Fibroblast of lung (primary cell): ENCODE measurements at regions not wholly inside any gene's neighbourhood (a gene's known extent, or its start where the extent isn't known, plus 50 kb on each side); places are given as distances from the start of the nearest gene placed in this dataset.

Experiments
- DNase-seq, 2 donors: peaks; one replicate each; pipeline versions ENCODE4 v3.0.0 to v3.0.0-alpha.2; 2010; ENCODE audit warnings: low read depth in 2 of 2
- H2AFZ ChIP-seq: 2 replicates; pipeline ENCODE4 v1.5.1; 2012; ENCODE audit warnings: low read length, control low read depth, inconsistent platforms
- H3K27ac ChIP-seq: 2 replicates; pipeline ENCODE4 v1.5.1; 2011; ENCODE audit warnings: low read length, control low read depth; ENCODE audit not compliant: insufficient read depth
- H3K27me3 ChIP-seq: 2 replicates; pipeline ENCODE4 v1.5.1; 2011; ENCODE audit warnings: mild to moderate bottlenecking, low read length; ENCODE audit not compliant: control insufficient read depth, insufficient read depth
- H3K36me3 ChIP-seq: 2 replicates; pipeline ENCODE4 v1.5.1; 2011; ENCODE audit warnings: low read length; ENCODE audit not compliant: control insufficient read depth, insufficient read depth
- H3K4me1 ChIP-seq: 2 replicates; pipeline ENCODE4 v1.5.1; 2011; ENCODE audit warnings: low read length; ENCODE audit not compliant: control insufficient read depth, insufficient read depth; ENCODE audit errors: extremely low read depth
- H3K4me2 ChIP-seq: 2 replicates; pipeline ENCODE4 v1.5.1; 2011; ENCODE audit warnings: low read length, control low read depth; ENCODE audit not compliant: insufficient read depth; ENCODE audit errors: extremely low read depth
- H3K4me3 ChIP-seq, 4 experiments: fragments of 200-600 bp in 1 of 4; sonication (generic) in 1 of 4; replicated peaks in 1 of 4; 2 replicates each; pipeline ENCODE4 v1.5.1; 2011 to 2016; ENCODE audit warnings: low read length in 4 of 4, low read depth in 3 of 4, mild to moderate bottlenecking in 3 of 4, control low read depth in 2 of 4, inconsistent platforms in 1 of 4, mixed read lengths in 1 of 4; ENCODE audit not compliant: insufficient read depth in 1 of 4; ENCODE audit errors: control extremely low read depth in 1 of 4
- H3K79me2 ChIP-seq: 2 replicates; pipeline ENCODE4 v1.5.1; 2012; ENCODE audit warnings: mild to moderate bottlenecking, low read length, inconsistent platforms; ENCODE audit not compliant: control insufficient read depth, insufficient read depth
- H3K9ac ChIP-seq: 2 replicates; pipeline ENCODE4 v1.5.1; 2011; ENCODE audit warnings: mild to moderate bottlenecking, low read length, control low read depth; ENCODE audit not compliant: insufficient read depth
- H3K9me3 ChIP-seq: 2 replicates; pipeline ENCODE4 v1.5.1; 2012; ENCODE audit warnings: low read depth, low read length; ENCODE audit not compliant: control insufficient read depth, insufficient read depth
- H4K20me1 ChIP-seq: 2 replicates; pipeline ENCODE4 v1.5.1; 2011; ENCODE audit warnings: low read length; ENCODE audit not compliant: control insufficient read depth, insufficient read depth; ENCODE audit errors: extremely low read depth
- CTCF ChIP-seq, 2 donors: IDR thresholded peaks in 1 of 2; conservative IDR thresholded peaks in 1 of 2; 1 replicate in 1 of 2; 2 replicates in 1 of 2; pipeline ENCODE4 v1.5.1; 2011 to 2012; ENCODE audit warnings: low read length in 2 of 2, control low read depth in 1 of 2, inconsistent platforms in 1 of 2, low read depth in 1 of 2, mild to moderate bottlenecking in 1 of 2
- EZH2 ChIP-seq: IDR thresholded peaks from 2 replicates; pipeline ENCODE4 v1.5.1; 2012; ENCODE audit warnings: low read length, control low read depth, mild to moderate bottlenecking; ENCODE audit errors: missing control alignments

- no peaks in the 10 kb centered on the region for H3K4me1 ChIP-seq
- H3K27ac ChIP-seq: no peak overlapping the region
- peak in 1 of 2 donors; percentile 34 for DNase-seq
- H3K36me3 ChIP-seq: no peaks in the 10 kb centered on the region
- H3K79me2 ChIP-seq: no peaks in the 10 kb centered on the region
- H3K9ac ChIP-seq: no peak overlapping the region
- no peaks in the 10 kb centered on the region for H3K9me3 ChIP-seq
- no peak overlapping the region for H3K4me3 ChIP-seq
- H3K4me2 ChIP-seq: no peak overlapping the region
- H2AFZ ChIP-seq: no peak overlapping the region
- no peaks in the 10 kb centered on the region for H4K20me1 ChIP-seq
- H3K27me3 ChIP-seq: no peaks in the 10 kb centered on the region
- no peak for TF ChIP-seq CTCF (conservative IDR thresholded peaks at IDR 0.05 in 1 of 2, IDR thresholded peaks at IDR 0.05 in 1 of 2; ENCODE audit: low read depth in 1 of 2, low read length in 2 of 2)
- no peak for TF ChIP-seq EZH2
Observed at GRCh38 chr17:70295329-70295728, 126.0 kb downstream of the KCNJ2 start.

GRCh38 chr17:70295731-70296130, 126.4 kb downstream of the KCNJ2 start:
- no peaks in the 10 kb centered on the region for H3K79me2 ChIP-seq
- H3K9ac ChIP-seq: no peak overlapping the region
- no peak overlapping the region for H3K4me2 ChIP-seq
- TF ChIP-seq EZH2 (no peak), CTCF (conservative IDR thresholded peaks at IDR 0.05 in 1 of 2, IDR thresholded peaks at IDR 0.05 in 1 of 2; ENCODE audit: low read depth in 1 of 2, low read length in 2 of 2) (no peak)
- no peak for DNase-seq
- no peaks in the 10 kb centered on the region for H3K9me3 ChIP-seq
- no peak overlapping the region for H3K27ac ChIP-seq
- no peaks in the 10 kb centered on the region for H3K4me1 ChIP-seq
- no peaks in the 10 kb centered on the region for H3K36me3 ChIP-seq
- no peak overlapping the region for H3K4me3 ChIP-seq
- H2AFZ ChIP-seq: no peak overlapping the region
- H4K20me1 ChIP-seq: no peaks in the 10 kb centered on the region
- no peaks in the 10 kb centered on the region for H3K27me3 ChIP-seq

GRCh38 chr17:70296456-70296855, 127.1 kb downstream of the KCNJ2 start:
- no peak for TF ChIP-seq EZH2
- no peak overlapping the region for H2AFZ ChIP-seq
- no peaks in the 10 kb centered on the region for H3K36me3 ChIP-seq
- H3K4me3 ChIP-seq: no peak overlapping the region
- H3K79me2 ChIP-seq: no peaks in the 10 kb centered on the region
- H3K4me1 ChIP-seq: no peaks in the 10 kb centered on the region
- no peaks in the 10 kb centered on the region for H3K27me3 ChIP-seq
- no peak overlapping the region for H3K9ac ChIP-seq
- no peak overlapping the region for H3K4me2 ChIP-seq
- H3K27ac ChIP-seq: no peak overlapping the region
- H3K9me3 ChIP-seq: no peaks in the 10 kb centered on the region
- H4K20me1 ChIP-seq: no peaks in the 10 kb centered on the region
- no peak for DNase-seq
